Hepatocyte (in vitro differentiated cells): ENCODE measurements at regions not wholly inside any gene's neighbourhood (a gene's known extent, or its start where the extent isn't known, plus 50 kb on each side); places are given as distances from the start of the nearest gene placed in this dataset.

ENCODE experiments used
- DNase-seq: peaks from one replicate; pipeline ENCODE4 v3.0.0-alpha.2; 2016; ENCODE audit warnings: low spot score
- H2AFZ ChIP-seq: fragments of 200-600 bp; sonication (generic); 2 replicates; pipeline ENCODE4 v1.6.0; 2016; ENCODE audit warnings: antibody characterized with exemption, mild to moderate bottlenecking
- H3K27ac ChIP-seq: fragments of 200-600 bp; sonication (generic); 2 replicates; pipeline ENCODE4 v1.5.1; 2016; ENCODE audit warnings: mild to moderate bottlenecking
- H3K27me3 ChIP-seq: fragments of 200-600 bp; sonication (generic); 2 replicates; pipeline ENCODE4 v1.6.1; 2016
- H3K36me3 ChIP-seq: fragments of 200-600 bp; sonication (generic); replicated peaks from 2 replicates; pipeline ENCODE4 v1.5.1; 2016; ENCODE audit warnings: low read depth; ENCODE audit not compliant: insufficient read depth
- H3K4me1 ChIP-seq: fragments of 200-600 bp; sonication (generic); 2 replicates; pipeline ENCODE4 v1.5.1; 2016; ENCODE audit warnings: mild to moderate bottlenecking, moderate library complexity; ENCODE audit not compliant: insufficient read depth
- H3K4me2 ChIP-seq: fragments of 200-600 bp; sonication (generic); 2 replicates; pipeline ENCODE4 v1.6.0; 2016
- H3K4me3 ChIP-seq: fragments of 200-600 bp; sonication (generic); 2 replicates; pipeline ENCODE4 v1.5.1; 2016; ENCODE audit warnings: mild to moderate bottlenecking
- H3K79me2 ChIP-seq: fragments of 200-600 bp; sonication (generic); 2 replicates; pipeline ENCODE4 v1.6.0; 2017; ENCODE audit warnings: mild to moderate bottlenecking
- H3K9me2 ChIP-seq: fragments of 200-600 bp; sonication (generic); replicated peaks from 2 replicates; pipeline ENCODE4 v1.6.0; 2017; ENCODE audit warnings: mild to moderate bottlenecking; ENCODE audit not compliant: insufficient read depth
- H3K9me3 ChIP-seq: fragments of 200-600 bp; sonication (generic); 2 replicates; pipeline ENCODE4 v1.5.1; 2016; ENCODE audit warnings: low read depth, mild to moderate bottlenecking
- H4K20me1 ChIP-seq: fragments of 200-600 bp; sonication (generic); 2 replicates; pipeline ENCODE4 v1.6.0; 2016; ENCODE audit warnings: mild to moderate bottlenecking; ENCODE audit not compliant: insufficient read depth, poor library complexity, severe bottlenecking
- EZH2 ChIP-seq: fragments of 200-600 bp; sonication (generic); IDR thresholded peaks from 2 replicates; pipeline ENCODE4 v1.6.1; 2016; ENCODE audit warnings: antibody characterized with exemption, mild to moderate bottlenecking, borderline replicate concordance
- EZH2phosphoT487 ChIP-seq: fragments of 200-600 bp; sonication (generic); IDR thresholded peaks from one replicate; pipeline ENCODE4 v1.6.1; 2018; ENCODE audit warnings: antibody characterized with exemption, mild to moderate bottlenecking, low read depth, moderate library complexity; ENCODE audit not compliant: unreplicated experiment, severe bottlenecking
- WGBS: methylation state at CpG from one replicate; pipeline ENCODE4 v1.1.6; 2016; ENCODE audit warnings: low lambda C conversion rate; ENCODE audit errors: missing lambda C conversion rate; 5-methylcytosine and 5-hydroxymethylcytosine counted together
- TF ChIP-seq, protein P1 (sequence below): fragments of 200-600 bp; sonication (generic); IDR thresholded peaks from 2 replicates; pipeline ENCODE4 v1.5.1; 2016; ENCODE audit warnings: antibody characterized with exemption, mild to moderate bottlenecking; ENCODE audit not compliant: poor library complexity

DNA sequence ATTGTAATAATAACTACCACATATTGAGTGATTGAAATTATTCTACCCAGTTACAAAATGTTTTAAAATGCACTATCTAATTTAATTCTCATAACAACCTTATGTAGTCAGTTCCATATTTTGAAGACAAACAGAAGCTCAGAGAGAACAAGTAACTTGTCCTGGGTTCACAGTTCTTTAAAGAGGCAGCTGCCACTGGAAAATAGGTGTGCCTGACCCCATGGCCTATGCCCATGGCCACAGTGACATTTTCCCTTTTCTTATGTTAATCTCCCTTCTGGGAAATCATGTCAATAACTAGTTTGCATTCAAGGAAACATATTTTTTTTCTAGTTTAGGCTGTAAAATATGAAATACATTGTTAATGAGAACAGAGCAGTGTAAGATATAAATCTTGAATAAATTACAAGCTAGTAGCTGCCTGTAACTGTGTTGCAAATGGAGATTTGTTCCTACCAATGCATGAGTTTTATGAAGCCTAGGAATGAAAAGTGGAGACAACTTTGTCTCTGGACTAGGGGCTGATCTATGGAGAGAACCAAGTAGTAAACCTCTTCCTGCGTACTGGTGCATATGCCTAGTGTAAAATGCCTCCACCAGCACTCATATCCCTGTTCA, 1018.0 kb downstream of the NTRK3 start:
- no peak overlapping the region for H3K4me2 ChIP-seq
- no peaks in the 10 kb centered on the region for H3K36me3 ChIP-seq
- DNase-seq, result no peak
- H3K27me3 ChIP-seq, result no peaks in the 10 kb centered on the region
- no peaks in the 10 kb centered on the region for H4K20me1 ChIP-seq
- no peak overlapping the region for H3K4me3 ChIP-seq
- TF ChIP-seq, protein P1, sequence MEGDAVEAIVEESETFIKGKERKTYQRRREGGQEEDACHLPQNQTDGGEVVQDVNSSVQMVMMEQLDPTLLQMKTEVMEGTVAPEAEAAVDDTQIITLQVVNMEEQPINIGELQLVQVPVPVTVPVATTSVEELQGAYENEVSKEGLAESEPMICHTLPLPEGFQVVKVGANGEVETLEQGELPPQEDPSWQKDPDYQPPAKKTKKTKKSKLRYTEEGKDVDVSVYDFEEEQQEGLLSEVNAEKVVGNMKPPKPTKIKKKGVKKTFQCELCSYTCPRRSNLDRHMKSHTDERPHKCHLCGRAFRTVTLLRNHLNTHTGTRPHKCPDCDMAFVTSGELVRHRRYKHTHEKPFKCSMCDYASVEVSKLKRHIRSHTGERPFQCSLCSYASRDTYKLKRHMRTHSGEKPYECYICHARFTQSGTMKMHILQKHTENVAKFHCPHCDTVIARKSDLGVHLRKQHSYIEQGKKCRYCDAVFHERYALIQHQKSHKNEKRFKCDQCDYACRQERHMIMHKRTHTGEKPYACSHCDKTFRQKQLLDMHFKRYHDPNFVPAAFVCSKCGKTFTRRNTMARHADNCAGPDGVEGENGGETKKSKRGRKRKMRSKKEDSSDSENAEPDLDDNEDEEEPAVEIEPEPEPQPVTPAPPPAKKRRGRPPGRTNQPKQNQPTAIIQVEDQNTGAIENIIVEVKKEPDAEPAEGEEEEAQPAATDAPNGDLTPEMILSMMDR, result no peak
- TF ChIP-seq EZH2phosphoT487 (no peak), EZH2 (no peak)
- no peaks in the 10 kb centered on the region for H3K4me1 ChIP-seq
- H2AFZ ChIP-seq, result no peak overlapping the region
- 92% methylated on average over 1 of the region's 1 CpG for WGBS
- no peaks in the 10 kb centered on the region for H3K9me3 ChIP-seq
- H3K27ac ChIP-seq, result no peak overlapping the region
- H3K79me2 ChIP-seq, result no peaks in the 10 kb centered on the region
- no peaks in the 10 kb centered on the region for H3K9me2 ChIP-seq

DNA sequence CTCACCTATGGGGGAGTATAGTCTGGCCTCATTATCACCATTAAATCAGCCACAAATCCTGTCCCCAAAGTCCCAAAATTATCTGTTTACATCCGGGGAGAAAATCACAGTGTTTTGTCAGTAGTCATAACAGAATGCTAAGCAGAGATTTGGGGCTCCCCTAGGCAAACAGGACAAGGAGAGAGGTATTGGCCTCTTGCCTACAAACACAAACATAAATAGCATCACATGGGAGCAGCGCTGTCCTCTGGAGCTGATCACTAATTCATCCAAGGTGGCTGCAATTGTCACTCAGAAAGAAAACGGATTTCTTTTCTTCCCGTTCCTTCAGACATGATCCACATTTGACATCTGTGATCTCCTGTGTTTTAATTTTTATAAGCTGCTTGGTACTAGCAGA, 1028.1 kb downstream of the NTRK3 start:
- DNase-seq, result no peak
- TF ChIP-seq, protein P1, result no peak
- no peak for TF ChIP-seq EZH2
- no peak for TF ChIP-seq EZH2phosphoT487
- 63% methylated on average over 4 of the region's 4 CpGs for WGBS
- no peak overlapping the region for H3K27ac ChIP-seq
- H3K4me2 ChIP-seq, result no peak overlapping the region
- H3K9me3 ChIP-seq, result no peaks in the 10 kb centered on the region
- H2AFZ ChIP-seq, result no peak overlapping the region
- H4K20me1 ChIP-seq, result no peaks in the 10 kb centered on the region
- H3K36me3 ChIP-seq, result no peaks in the 10 kb centered on the region
- H3K4me3 ChIP-seq, result no peak overlapping the region
- H3K9me2 ChIP-seq, result no peaks in the 10 kb centered on the region
- H3K4me1 ChIP-seq, result no peaks in the 10 kb centered on the region
- no peaks in the 10 kb centered on the region for H3K79me2 ChIP-seq
- H3K27me3 ChIP-seq, result no peaks in the 10 kb centered on the region

DNA sequence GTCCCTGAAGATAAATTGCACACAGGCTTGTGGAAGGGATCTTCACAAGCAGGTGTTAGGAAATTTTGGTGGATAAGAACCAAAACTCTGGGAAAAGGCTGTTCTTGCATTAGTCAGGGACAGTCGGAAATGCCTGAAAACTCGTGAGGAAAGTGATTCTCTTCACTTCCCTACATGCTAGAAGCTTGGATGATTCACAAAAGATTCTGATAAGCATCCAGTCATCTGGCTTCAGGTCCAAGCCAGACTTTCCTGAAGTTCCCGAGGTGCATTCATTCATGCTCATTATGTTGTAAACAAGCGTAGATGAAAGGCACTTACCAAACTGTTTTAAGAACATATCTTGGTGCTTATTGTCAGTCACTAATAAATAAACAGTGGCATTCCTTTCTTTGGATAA, 1028.7 kb downstream of the NTRK3 start:
- no peaks in the 10 kb centered on the region for H3K36me3 ChIP-seq
- H4K20me1 ChIP-seq, result no peaks in the 10 kb centered on the region
- WGBS, result 48% methylated on average over 4 of the region's 4 CpGs
- no peaks in the 10 kb centered on the region for H3K9me2 ChIP-seq
- no peak overlapping the region for H3K4me3 ChIP-seq
- H3K27ac ChIP-seq, result no peak overlapping the region
- no peak for DNase-seq
- no peak overlapping the region for H3K4me2 ChIP-seq
- TF ChIP-seq, protein P1, result no peak
- no peak for TF ChIP-seq EZH2phosphoT487
- TF ChIP-seq EZH2, result no peak
- H3K9me3 ChIP-seq, result no peaks in the 10 kb centered on the region
- no peaks in the 10 kb centered on the region for H3K4me1 ChIP-seq
- no peak overlapping the region for H2AFZ ChIP-seq
- H3K79me2 ChIP-seq, result no peaks in the 10 kb centered on the region
- no peaks in the 10 kb centered on the region for H3K27me3 ChIP-seq
